GM23248 (cell line): ENCODE measurements at regions not wholly inside any gene's neighbourhood (a gene's known extent, or its start where the extent isn't known, plus 50 kb on each side); places are given as distances from the start of the nearest gene placed in this dataset.

Source experiments
- EZH2 ChIP-seq: fragments of 200-600 bp; sonication (generic); IDR thresholded peaks from 2 replicates; pipeline ENCODE4 v1.6.1; 2018; ENCODE audit warnings: antibody characterized with exemption, mild to moderate bottlenecking; ENCODE audit not compliant: insufficient read depth, poor library complexity, severe bottlenecking
- EZH2phosphoT487 ChIP-seq: fragments of 200-600 bp; sonication (generic); IDR thresholded peaks from 2 replicates; pipeline ENCODE4 v1.6.1; 2018; ENCODE audit warnings: antibody characterized with exemption, moderate library complexity, mild to moderate bottlenecking, low read depth; ENCODE audit not compliant: insufficient read depth

DNA sequence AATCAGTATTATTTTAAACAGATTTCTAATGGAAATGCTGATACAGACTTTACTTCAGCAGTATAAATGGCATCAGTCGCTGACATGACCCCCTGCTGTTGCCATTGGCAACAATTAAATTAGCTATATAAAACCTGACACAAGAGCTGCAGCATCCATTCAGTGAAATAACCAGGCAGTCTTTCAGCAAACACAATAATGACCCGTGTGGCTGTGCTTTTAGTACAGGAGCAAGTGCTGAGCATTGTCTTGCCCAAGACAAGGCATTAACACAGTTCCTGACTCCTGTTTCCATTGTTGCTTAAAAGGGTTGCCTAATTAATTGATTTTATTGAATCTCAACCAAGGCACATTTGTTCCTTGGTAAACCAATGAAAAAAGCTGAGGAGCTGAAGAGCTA, 382.1 kb downstream of the HACE1 start:
- TF ChIP-seq EZH2, result no peak
- TF ChIP-seq EZH2phosphoT487, result no peak
